K562 (cell line): ENCODE measurements at regions not wholly inside any gene's neighbourhood (a gene's known extent, or its start where the extent isn't known, plus 50 kb on each side); places are given as distances from the start of the nearest gene placed in this dataset.

Experiments used
- ATAC-seq: fragments of 200-7000 bp; cut with Tn5 transposase; 3 replicates; pipeline ENCODE4 v1.9.1; 2020; ENCODE audit warnings: moderate library complexity
- BruUV-seq: library from RNA; stranded (reverse); fragments of 400-500 nt; replicated peaks from 2 replicates; lab custom pipeline; 2021; lab: Mats Ljungman, UMichigan
- CTCF ChIA-PET: fragments of 300-600 bp; formaldehyde crosslinking; extraction: SDS; loops from one replicate; lab custom pipeline; 2021; ENCODE audit warnings: low intra/inter-chr PET ratio; lab: Yijun Ruan, JAX
- POLR2A ChIA-PET: fragments of 300-600, 350-650 bp; sonication (Branson Sonifier 250); formaldehyde crosslinking; extraction: SDS; loops from one replicate; lab custom pipeline; 2021; ENCODE audit warnings: antibody characterized with exemption, inconsistent platforms; lab: Yijun Ruan, JAX
- DNase-seq, 4 experiments: peaks; one replicate each; pipeline versions ENCODE4 v3.0.0 to v3.0.0-alpha.2; 2011 to 2018; ENCODE audit warnings: low spot score in 3 of 4, mixed read lengths in 3 of 4; ENCODE audit errors: extremely low read depth in 1 of 4
- FAIRE-seq: peaks from 2 replicates; lab custom pipeline; 2011; peaks lifted over from hg19 to GRCh38; lab: Jason Lieb, UNC
- H2AFZ ChIP-seq: 2 replicates; pipeline ENCODE4 v1.6.0; 2011; ENCODE audit warnings: low read depth, low read length, control low read depth, inconsistent platforms
- H3K27ac ChIP-seq: fragments of 200-600 bp; 3 replicates; pipeline ENCODE4 v1.8.0; 2011; ENCODE audit warnings: low read depth, mild to moderate bottlenecking, control low read depth, inconsistent platforms, low read length, moderate library complexity, mixed read lengths; ENCODE audit errors: extremely low read depth
- H3K27me3 ChIP-seq, 2 experiments: fragments of 300-600 bp in 1 of 2; 2 replicates in 1 of 2; 3 replicates in 1 of 2; pipeline versions ENCODE4 v1.6.0 to v1.8.0; 2011; ENCODE audit warnings: inconsistent platforms in 2 of 2, low read length in 2 of 2, mild to moderate bottlenecking in 1 of 2, mixed read lengths in 1 of 2, moderate library complexity in 1 of 2; ENCODE audit not compliant: control insufficient read depth in 2 of 2, insufficient read depth in 2 of 2
- H3K36me3 ChIP-seq: fragments of 300-600 bp; 3 replicates; pipeline ENCODE4 v1.8.0; 2011; ENCODE audit warnings: mild to moderate bottlenecking, low read length, inconsistent platforms; ENCODE audit not compliant: control insufficient read depth, insufficient read depth
- H3K4me1 ChIP-seq, 2 experiments: fragments of 200-600 bp in 1 of 2; replicated peaks in 1 of 2; 2 replicates in 1 of 2; 3 replicates in 1 of 2; pipeline versions ENCODE4 v1.5.1 to v1.8.0; 2011; ENCODE audit warnings: inconsistent platforms in 2 of 2, low read length in 2 of 2, mild to moderate bottlenecking in 1 of 2, mixed read lengths in 1 of 2, moderate library complexity in 1 of 2; ENCODE audit not compliant: control insufficient read depth in 2 of 2, insufficient read depth in 2 of 2
- H3K4me2 ChIP-seq: 2 replicates; pipeline ENCODE4 v1.6.1; 2011; ENCODE audit warnings: low read length, control low read depth, inconsistent platforms, mixed read lengths; ENCODE audit not compliant: insufficient read depth
- H3K4me3 ChIP-seq: fragments of 200-600 bp; sonication (generic), shearing (Covaris generic); 2 replicates; pipeline ENCODE4 v1.5.1; 2016; ENCODE audit warnings: control low read depth, inconsistent platforms
- H3K79me2 ChIP-seq: fragments of 200-600 bp; 3 replicates; pipeline ENCODE4 v1.8.0; 2011; ENCODE audit warnings: low read length, inconsistent platforms; ENCODE audit not compliant: control insufficient read depth, insufficient read depth
- H3K9ac ChIP-seq, 2 experiments: 2 replicates each; pipeline versions ENCODE4 v1.6.0 to v1.6.1; 2011; ENCODE audit warnings: low read depth in 2 of 2, low read length in 2 of 2, control low read depth in 1 of 2, inconsistent platforms in 1 of 2, mild to moderate bottlenecking in 1 of 2, mixed read lengths in 1 of 2; ENCODE audit not compliant: insufficient read depth in 1 of 2
- H3K9me1 ChIP-seq: one replicate; pipeline ENCODE4 v1.6.0; 2011; ENCODE audit warnings: inconsistent platforms, mild to moderate bottlenecking, low read length, moderate library complexity; ENCODE audit not compliant: control insufficient read depth, insufficient read depth
- H3K9me3 ChIP-seq: replicated peaks from 2 replicates; pipeline ENCODE4 v1.5.1; 2011; ENCODE audit warnings: low read depth, low read length, inconsistent platforms; ENCODE audit not compliant: control insufficient read depth, insufficient read depth
- H4K20me1 ChIP-seq: replicated peaks from 2 replicates; pipeline ENCODE4 v1.6.1; 2011; ENCODE audit warnings: low read length, inconsistent platforms, mixed read lengths; ENCODE audit not compliant: control insufficient read depth, insufficient read depth
- CHD1 ChIP-seq: fragments of 200-600 bp; sonication (generic); IDR thresholded peaks from one replicate; pipeline ENCODE4 v1.6.1; 2012; ENCODE audit warnings: mild to moderate bottlenecking, moderate library complexity, low read length, inconsistent platforms
- CTBP1 ChIP-seq: fragments of 450-650 bp; IDR thresholded peaks from 2 replicates; pipeline ENCODE4 v1.6.1; 2016; ENCODE audit warnings: borderline replicate concordance
- DNMT1 ChIP-seq: fragments of 450-650 bp; IDR thresholded peaks from 2 replicates; pipeline ENCODE4 v1.6.1; 2016; ENCODE audit warnings: antibody characterized with exemption, mild to moderate bottlenecking
- EWSR1 ChIP-seq: fragments of 450-650 bp; IDR thresholded peaks from 2 replicates; pipeline ENCODE4 v1.6.1; 2018; ENCODE audit warnings: borderline replicate concordance, mild to moderate bottlenecking, low read depth, moderate library complexity; ENCODE audit not compliant: partially characterized antibody
- GATA2 ChIP-seq: sonication (generic); formaldehyde crosslinking; IDR thresholded peaks from 2 replicates; pipeline ENCODE4 v1.4.0; 2020; ENCODE audit warnings: mild to moderate bottlenecking, missing genetic modification reagents
- GMEB1 ChIP-seq: fragments of 250-450 bp; sonication (Bioruptor Pico); IDR thresholded peaks from 2 replicates; pipeline ENCODE4 v1.4.0; 2020; ENCODE audit warnings: mild to moderate bottlenecking
- ILF3 ChIP-seq: fragments of 450-650 bp; IDR thresholded peaks from 2 replicates; pipeline ENCODE4 v1.6.1; 2018; ENCODE audit warnings: antibody characterized with exemption, mild to moderate bottlenecking, moderate library complexity, borderline replicate concordance
- MYBL2 ChIP-seq, 2 experiments: fragments of 450-650 bp in 1 of 2; sonication (generic) in 1 of 2; formaldehyde crosslinking in 1 of 2; IDR thresholded peaks; 2 replicates each; pipeline versions ENCODE4 v1.6.1 to v1.8.1; 2017 to 2022; ENCODE audit warnings: borderline replicate concordance in 1 of 2, inconsistent platforms in 1 of 2, low read depth in 1 of 2, mild to moderate bottlenecking in 1 of 2, missing genetic modification reagents in 1 of 2, moderate library complexity in 1 of 2
- NFXL1 ChIP-seq: fragments of 450-650 bp; formaldehyde crosslinking; IDR thresholded peaks from 2 replicates; pipeline ENCODE4 v1.4.0; 2021; ENCODE audit warnings: mild to moderate bottlenecking
- RBBP5 ChIP-seq: fragments of 200-600 bp; sonication (generic); IDR thresholded peaks from 2 replicates; pipeline ENCODE4 v1.6.1; 2012; ENCODE audit warnings: borderline replicate concordance, mild to moderate bottlenecking, low read length, control low read depth, inconsistent platforms; ENCODE audit not compliant: insufficient read depth, poor library complexity, severe bottlenecking
- RBM14 ChIP-seq: fragments of 200-400 bp; formaldehyde crosslinking; IDR thresholded peaks from 2 replicates; pipeline ENCODE4 v1.6.1; 2018; ENCODE audit warnings: low read depth, mild to moderate bottlenecking, low read length, moderate library complexity, borderline replicate concordance; ENCODE audit not compliant: insufficient read depth
- SMARCA4 ChIP-seq: fragments of 450-650 bp; IDR thresholded peaks from 2 replicates; pipeline ENCODE4 v1.6.1; 2016
- SRSF3 ChIP-seq: fragments of 200-400 bp; formaldehyde crosslinking; IDR thresholded peaks from 2 replicates; pipeline ENCODE4 v1.6.1; 2016; ENCODE audit warnings: mild to moderate bottlenecking, low read length, moderate library complexity; ENCODE audit not compliant: insufficient read depth
- TBL1XR1 ChIP-seq, 2 experiments: IDR thresholded peaks; 2 replicates each; pipeline ENCODE4 v1.6.1; 2012; ENCODE audit warnings: improper control_type of control experiment in 2 of 2, low read length in 2 of 2, mild to moderate bottlenecking in 1 of 2
- ZKSCAN3 ChIP-seq: fragments of 250-450 bp; sonication (Bioruptor Pico); IDR thresholded peaks from 2 replicates; pipeline ENCODE4 v1.4.0; 2020
- ZNF143 ChIP-seq: sonication (generic); formaldehyde crosslinking; IDR thresholded peaks from 2 replicates; pipeline ENCODE4 v1.9.0; 2022; ENCODE audit warnings: mild to moderate bottlenecking, missing genetic modification reagents
- WGBS: fragments of 100-300 bp; shearing (Covaris generic); methylation state at CpG from one replicate; pipeline ENCODE4 v1.1.6; 2016; ENCODE audit warnings: low coverage, mixed read lengths; ENCODE audit not compliant: insufficient coverage; ENCODE audit errors: missing lambda C conversion rate; 5-methylcytosine and 5-hydroxymethylcytosine counted together
- in situ Hi-C: fragments of 300-500 bp; cut with MboI; formaldehyde crosslinking; loops from 4 replicates; pipeline ENCODE4 v1.15.0; 2018; ENCODE audit warnings: inconsistent platforms, mixed read lengths
- intact Hi-C: fragments of 100-400 bp; cut with micrococcal nuclease; formaldehyde crosslinking; loops from 2 replicates; pipeline ENCODE4 v1.14.2; 2022
- TF ChIP-seq, protein P1 (sequence below), 2 experiments: fragments of 450-650 bp in 1 of 2; sonication (generic) in 1 of 2; formaldehyde crosslinking in 1 of 2; IDR thresholded peaks in 1 of 2; conservative IDR thresholded peaks in 1 of 2; 2 replicates each; pipeline versions ENCODE4 v1.6.1 to v1.8.1; 2016 to 2023; ENCODE audit warnings: mild to moderate bottlenecking in 2 of 2, moderate library complexity in 2 of 2, inconsistent platforms in 1 of 2, missing genetic modification reagents in 1 of 2

DNA sequence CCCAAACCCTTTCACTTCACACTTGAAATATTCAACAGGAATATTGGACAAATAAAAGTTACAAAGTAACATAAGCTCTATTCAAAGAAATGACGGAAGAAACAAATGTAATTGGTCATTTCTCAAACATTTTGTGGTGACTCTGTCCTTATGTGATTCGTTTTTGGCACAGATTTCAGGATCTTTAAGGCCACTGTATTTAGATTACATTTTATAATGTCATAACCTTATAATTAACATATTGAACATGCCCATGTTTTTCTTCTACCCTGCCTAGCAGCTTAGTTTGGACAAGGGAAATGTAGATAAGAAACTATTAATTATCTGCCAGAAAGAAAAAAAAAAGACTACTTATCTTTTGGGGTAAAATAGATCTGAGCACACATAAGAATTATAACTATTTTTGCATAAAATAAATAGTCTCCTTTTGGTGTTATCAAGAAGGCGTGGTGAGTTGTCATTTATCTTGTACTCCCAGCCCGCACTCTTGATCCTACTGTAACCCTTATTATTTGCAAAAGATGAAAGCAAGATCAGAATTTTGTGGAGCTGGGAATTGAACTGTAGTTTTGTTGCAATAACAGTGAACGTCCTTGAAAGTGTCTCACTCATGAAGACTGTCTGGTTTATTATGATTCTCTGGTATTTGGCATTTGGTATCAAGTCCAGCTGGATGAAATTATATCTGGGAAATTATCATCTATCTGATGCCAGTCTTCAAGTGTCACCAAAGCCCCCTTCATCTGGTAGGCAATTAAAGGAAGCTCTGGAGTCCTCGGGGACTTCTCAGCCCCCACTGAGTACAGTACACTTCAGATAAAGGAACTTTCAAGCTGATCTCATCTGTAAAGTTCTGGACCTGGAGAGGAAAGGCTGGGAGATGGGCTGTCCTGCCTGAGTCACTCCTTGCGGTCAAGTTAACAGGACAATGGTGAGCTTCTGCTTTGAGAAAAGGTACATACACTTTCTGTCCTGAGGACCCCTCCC lies 175.7 kb upstream of the INHBA start:
- H3K9me1 ChIP-seq = no peaks in the 10 kb centered on the region
- no peak for ATAC-seq
- no peak overlapping the region for H3K4me2 ChIP-seq
- CTCF ChIA-PET = interaction anchor here (0.8 kb wide), 1 partner anchor 348 kb away, joined by 3 read pairs; no protein-coding TSS in a partner anchor
- DNase-seq = no peak
- no peaks in the 10 kb centered on the region for H3K27me3 ChIP-seq
- WGBS = 0% methylated on average over 7 of the region's 7 CpGs
- no peaks in the 10 kb centered on the region for H3K79me2 ChIP-seq
- in situ Hi-C loops (no loop called here), intact Hi-C loops (no loop called here)
- H3K9ac ChIP-seq = no peak overlapping the region
- H3K4me1 ChIP-seq = no peaks in the 10 kb centered on the region; a peak in 1 of 5 replicates
- H4K20me1 ChIP-seq = no peaks in the 10 kb centered on the region
- POLR2A ChIA-PET = no interaction called here
- no peak overlapping the region for H3K4me3 ChIP-seq
- no peaks in the 10 kb centered on the region for H3K9me3 ChIP-seq
- H2AFZ ChIP-seq = no peak overlapping the region
- H3K27ac ChIP-seq = no peak overlapping the region
- FAIRE-seq = no peak
- BruUV-seq = no TSS peak
- no peaks in the 10 kb centered on the region for H3K36me3 ChIP-seq
- no peak for TF ChIP-seq GATA2 (CRISPR knock-in tag)
- TF ChIP-seq RBBP5 = no peak
- no peak for TF ChIP-seq CTBP1
- TF ChIP-seq NFXL1 (CRISPR knock-in tag) = no peak
- no peak for TF ChIP-seq MYBL2 (IDR thresholded peaks at IDR 0.05; ENCODE audit: low read depth)
- TF ChIP-seq MYBL2 (CRISPR knock-in tag; IDR thresholded peaks at IDR 0.05; ENCODE audit: borderline replicate concordance) = no peak
- TF ChIP-seq ZNF143 (CRISPR knock-in tag) = no peak
- no peak for TF ChIP-seq DNMT1
- no peak for TF ChIP-seq ILF3
- no peak for TF ChIP-seq SRSF3
- no peak for TF ChIP-seq CHD1
- TF ChIP-seq EWSR1 = no peak
- TF ChIP-seq RBM14 = no peak
- no peak for TF ChIP-seq GMEB1 (CRISPR knock-in tag)
- no peak for TF ChIP-seq SMARCA4
- no peak for TF ChIP-seq TBL1XR1 (IDR thresholded peaks at IDR 0.05; ENCODE audit: low read length in 2 of 2)
- TF ChIP-seq, protein P1, sequence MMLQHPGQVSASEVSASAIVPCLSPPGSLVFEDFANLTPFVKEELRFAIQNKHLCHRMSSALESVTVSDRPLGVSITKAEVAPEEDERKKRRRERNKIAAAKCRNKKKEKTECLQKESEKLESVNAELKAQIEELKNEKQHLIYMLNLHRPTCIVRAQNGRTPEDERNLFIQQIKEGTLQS (IDR thresholded peaks at IDR 0.05) = no peak
- TF ChIP-seq, protein P1 (CRISPR knock-in tag; conservative IDR thresholded peaks at IDR 0.05) = no peak
- no peak for TF ChIP-seq ZKSCAN3 (CRISPR knock-in tag)
